ENCODE measurements at regions not wholly inside any gene's neighbourhood (a gene's known extent, or its start where the extent isn't known, plus 50 kb on each side); places are given as distances from the start of the nearest gene placed in this dataset.
"Not testable (repeated sequence)": the region's sequence is repeated elsewhere in the genome, so short reads cannot be mapped to it uniquely, and the experiment has no call there.

- no peaks in the 10 kb centered on the region for H3K36me3 ChIP-seq (ENCODE audit: control insufficient read depth, insufficient read depth, low read length)
- no peak overlapping the region for H2AFZ ChIP-seq
- H3K4me1 ChIP-seq, result no peaks in the 10 kb centered on the region
- no peak overlapping the region for H3K9ac ChIP-seq
- no peak overlapping the region for H3K4me3 ChIP-seq (ENCODE audit: low read depth, low read length)
- H3K27me3 ChIP-seq (ENCODE audit: control insufficient read depth, insufficient read depth, low read length), result no peaks in the 10 kb centered on the region
- no peak for TF ChIP-seq CTCF (IDR thresholded peaks at IDR 0.05)
- H3K9me3 ChIP-seq (ENCODE audit: control insufficient read depth, low read length), result no peaks in the 10 kb centered on the region
- no peak overlapping the region for H3K27ac ChIP-seq
- H3K4me2 ChIP-seq (ENCODE audit: low read length), result no peak overlapping the region
- H3K79me2 ChIP-seq, result no peaks in the 10 kb centered on the region
Observed at GRCh38 chr12:14072987-14073386, 91.6 kb upstream of the GRIN2B start.

- Histone ChIP-seq H3K79me2 (no peaks in the 10 kb centered on the region), H3K4me2 (ENCODE audit: low read length) (no peak overlapping the region), H3K27ac (no peak overlapping the region), H3K9ac (no peak overlapping the region), H2AFZ (no peak overlapping the region), H3K36me3 (ENCODE audit: control insufficient read depth, insufficient read depth, low read length) (no peaks in the 10 kb centered on the region), H3K4me1 (no peaks in the 10 kb centered on the region), H3K9me3 (ENCODE audit: control insufficient read depth, low read length) (no peaks in the 10 kb centered on the region), H3K27me3 (ENCODE audit: control insufficient read depth, insufficient read depth, low read length) (no peaks in the 10 kb centered on the region), H3K4me3 (ENCODE audit: low read depth, low read length) (no peak overlapping the region)
- no peak for TF ChIP-seq CTCF (IDR thresholded peaks at IDR 0.05)
Observed at GRCh38 chr12:14075797-14076393, 94.5 kb upstream of the GRIN2B start.

- Histone ChIP-seq H3K9me3 (ENCODE audit: control insufficient read depth, low read length) (no peaks in the 10 kb centered on the region), H3K9ac (no peak overlapping the region), H3K4me3 (ENCODE audit: low read depth, low read length) (no peak overlapping the region), H3K79me2 (no peaks in the 10 kb centered on the region), H3K4me2 (ENCODE audit: low read length) (no peak overlapping the region), H3K4me1 (no peaks in the 10 kb centered on the region), H3K27me3 (ENCODE audit: control insufficient read depth, insufficient read depth, low read length) (no peaks in the 10 kb centered on the region), H3K36me3 (ENCODE audit: control insufficient read depth, insufficient read depth, low read length) (no peaks in the 10 kb centered on the region), H2AFZ (no peak overlapping the region), H3K27ac (no peak overlapping the region)
- TF ChIP-seq CTCF (IDR thresholded peaks at IDR 0.05), result no peak
Observed at GRCh38 chr12:14076538-14076937, 95.1 kb upstream of the GRIN2B start.

- Histone ChIP-seq H3K4me2 (ENCODE audit: low read length) (no peak overlapping the region), H3K4me1 (no peaks in the 10 kb centered on the region), H3K79me2 (no peaks in the 10 kb centered on the region), H3K9me3 (ENCODE audit: control insufficient read depth, low read length) (no peaks in the 10 kb centered on the region), H2AFZ (no peak overlapping the region), H3K9ac (no peak overlapping the region), H3K36me3 (ENCODE audit: control insufficient read depth, insufficient read depth, low read length) (no peaks in the 10 kb centered on the region), H3K4me3 (ENCODE audit: low read depth, low read length) (no peak overlapping the region), H3K27me3 (ENCODE audit: control insufficient read depth, insufficient read depth, low read length) (no peaks in the 10 kb centered on the region), H3K27ac (no peak overlapping the region)
- TF ChIP-seq CTCF (IDR thresholded peaks at IDR 0.05), result no peak
Observed at GRCh38 chr12:14086838-14087237, 105.4 kb upstream of the GRIN2B start.

GRCh38 chr12:14099994-14100393, 118.6 kb upstream of the GRIN2B start:
- TF ChIP-seq CTCF (IDR thresholded peaks at IDR 0.05), result no peak

GRCh38 chr12:14101556-14101955, 120.2 kb upstream of the GRIN2B start:
- H3K36me3 ChIP-seq (ENCODE audit: control insufficient read depth, insufficient read depth, low read length); H3K27ac ChIP-seq; H3K4me1 ChIP-seq; H3K79me2 ChIP-seq; H2AFZ ChIP-seq; H3K9ac ChIP-seq; H3K27me3 ChIP-seq (ENCODE audit: control insufficient read depth, insufficient read depth, low read length); H3K4me3 ChIP-seq (ENCODE audit: low read depth, low read length); H3K9me3 ChIP-seq (ENCODE audit: control insufficient read depth, low read length); H3K4me2 ChIP-seq (ENCODE audit: low read length): not testable (repeated sequence)

More at GRCh38 chr12:14099994-14100393, 118.6 kb upstream of the GRIN2B start:
- no peaks in the 10 kb centered on the region for H3K36me3 ChIP-seq (ENCODE audit: control insufficient read depth, insufficient read depth, low read length)
- H3K9me3 ChIP-seq (ENCODE audit: control insufficient read depth, low read length), result no peaks in the 10 kb centered on the region
- no peaks in the 10 kb centered on the region for H3K79me2 ChIP-seq
- no peak overlapping the region for H3K9ac ChIP-seq
- no peak overlapping the region for H3K27ac ChIP-seq
- H2AFZ ChIP-seq, result no peak overlapping the region
- H3K4me3 ChIP-seq (ENCODE audit: low read depth, low read length), result no peak overlapping the region
- H3K27me3 ChIP-seq (ENCODE audit: control insufficient read depth, insufficient read depth, low read length), result no peaks in the 10 kb centered on the region
- no peaks in the 10 kb centered on the region for H3K4me1 ChIP-seq
- H3K4me2 ChIP-seq (ENCODE audit: low read length), result no peak overlapping the region
